Activated CD4-positive, alpha-beta T cell treated with anti-CD3 and anti-CD28 coated beads, Interleukin-10, Interleukin-2, amounts not matched to agents 100 ng/mL and 50 ng/mL, durations not matched to agents 16 hours and 8 hours (primary cell): ENCODE measurements at regions not wholly inside any gene's neighbourhood (a gene's known extent, or its start where the extent isn't known, plus 50 kb on each side); places are given as distances from the start of the nearest gene placed in this dataset.
"Not testable (repeated sequence)": the region's sequence is repeated elsewhere in the genome, so short reads cannot be mapped to it uniquely, and the experiment has no call there.

Experiments used
- DNase-seq: peaks from one replicate; pipeline ENCODE4 v3.0.0-alpha.2; 2020

DNA sequence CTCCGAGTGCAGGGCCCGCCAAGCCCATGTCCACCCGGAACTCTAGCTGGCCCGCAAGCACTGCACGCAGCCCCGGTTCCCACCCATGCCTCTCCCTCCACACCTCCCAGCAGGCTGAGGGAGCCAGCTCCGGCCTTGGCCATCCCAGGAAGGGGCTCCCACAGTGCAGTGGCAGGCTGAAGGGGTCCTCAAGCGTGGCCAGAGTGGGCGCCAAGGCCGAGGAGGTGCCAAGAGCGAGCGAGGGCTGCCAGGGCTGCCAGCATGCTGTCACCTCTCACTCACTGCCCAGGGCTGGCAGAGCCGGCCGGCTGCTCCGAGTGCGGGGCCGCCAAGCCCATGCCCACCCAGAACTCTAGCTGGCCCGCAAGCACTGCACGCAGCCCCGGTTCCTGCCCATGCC, 75.5 kb upstream of the TBC1D5 start:
- DNase-seq = not testable (repeated sequence)

DNA sequence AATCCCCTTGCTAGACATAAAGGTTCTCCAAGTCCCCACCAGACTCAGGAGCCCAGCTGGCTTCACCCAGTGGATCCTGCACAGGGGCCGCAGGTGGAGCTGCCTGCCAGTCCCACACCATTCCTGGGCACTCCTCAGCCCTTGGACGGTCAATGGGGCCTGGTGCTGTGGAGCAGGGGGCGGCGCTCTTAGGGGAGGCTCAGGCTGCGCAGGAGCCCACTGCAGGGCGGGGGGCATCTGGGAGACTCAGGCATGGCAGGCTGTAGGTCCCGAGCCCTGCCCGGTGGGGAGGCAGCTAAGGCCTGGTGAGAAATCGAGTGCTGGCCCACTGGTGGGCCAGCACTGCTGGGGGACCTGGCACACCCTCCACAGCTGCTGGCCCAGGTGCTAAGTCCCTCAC, 75.1 kb upstream of the TBC1D5 start:
- DNase-seq = no peak

DNA sequence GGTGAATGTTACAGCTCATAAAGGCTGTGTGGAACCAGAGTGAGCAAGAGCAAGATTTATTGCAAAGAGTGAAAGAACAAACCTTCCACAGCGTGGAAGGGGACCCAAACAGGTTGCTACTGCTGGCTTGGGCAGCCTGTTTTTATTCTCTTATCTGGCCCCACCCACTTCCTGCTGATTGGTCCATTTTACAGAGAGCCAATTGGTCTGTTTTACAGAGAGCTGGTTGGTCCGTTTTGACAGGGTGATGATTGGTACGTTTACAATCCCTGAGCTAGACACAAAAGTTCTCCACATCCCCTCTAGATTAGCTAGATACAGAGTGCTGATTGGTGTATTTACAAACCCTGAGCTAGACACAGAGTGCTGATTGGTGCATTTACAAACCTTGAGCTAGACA, 74.4 kb upstream of the TBC1D5 start:
- DNase-seq = not testable (repeated sequence)

DNA sequence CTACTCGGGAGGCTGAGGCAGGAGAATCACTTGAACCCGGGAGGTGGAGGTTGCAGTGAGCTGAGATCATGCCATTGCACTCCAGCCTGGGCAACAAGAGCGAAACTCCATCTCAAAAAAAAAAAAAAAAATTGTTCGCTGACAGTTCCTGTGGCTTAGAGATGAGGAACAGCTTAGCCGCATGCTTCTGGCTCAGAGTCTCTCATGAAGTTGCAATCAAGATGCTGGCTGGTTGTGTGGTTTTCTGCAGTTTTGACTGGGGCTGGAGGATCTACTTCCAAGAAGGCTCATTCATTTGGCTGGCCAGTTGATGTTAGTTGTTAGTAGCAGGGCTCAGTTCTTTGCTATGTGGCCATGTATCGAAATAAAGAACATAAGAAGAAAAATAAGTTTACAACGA, 69.9 kb upstream of the TBC1D5 start:
- DNase-seq = not testable (repeated sequence)

DNA sequence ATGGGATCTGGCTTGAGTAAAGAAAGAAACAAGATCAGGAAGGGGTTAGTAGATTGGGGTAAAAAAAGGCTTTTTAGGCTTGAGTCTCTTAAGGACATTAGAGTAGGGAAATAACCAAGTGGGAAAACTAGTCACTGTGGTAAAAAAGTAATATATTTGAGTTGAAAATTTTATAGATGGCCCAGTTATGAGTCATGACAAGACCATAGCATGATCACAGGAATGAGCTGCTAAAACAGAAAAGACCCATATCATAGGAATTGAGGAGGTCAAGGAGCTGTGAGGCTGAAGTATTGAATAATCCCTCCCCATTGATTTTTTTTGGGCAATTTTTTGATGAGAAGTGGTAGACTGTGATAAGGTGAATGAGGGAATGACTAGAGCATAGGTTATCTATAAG, 69.2 kb upstream of the TBC1D5 start:
- DNase-seq = no peak

- DNase-seq = no peak
Observed at GRCh38 chr3:17810759-17811158, 68.3 kb upstream of the TBC1D5 start.

- no peak for DNase-seq
Observed at GRCh38 chr3:17808994-17809393, 66.6 kb upstream of the TBC1D5 start.

- no peak for DNase-seq
Observed at GRCh38 chr3:17806876-17807275, 64.4 kb upstream of the TBC1D5 start.

DNA sequence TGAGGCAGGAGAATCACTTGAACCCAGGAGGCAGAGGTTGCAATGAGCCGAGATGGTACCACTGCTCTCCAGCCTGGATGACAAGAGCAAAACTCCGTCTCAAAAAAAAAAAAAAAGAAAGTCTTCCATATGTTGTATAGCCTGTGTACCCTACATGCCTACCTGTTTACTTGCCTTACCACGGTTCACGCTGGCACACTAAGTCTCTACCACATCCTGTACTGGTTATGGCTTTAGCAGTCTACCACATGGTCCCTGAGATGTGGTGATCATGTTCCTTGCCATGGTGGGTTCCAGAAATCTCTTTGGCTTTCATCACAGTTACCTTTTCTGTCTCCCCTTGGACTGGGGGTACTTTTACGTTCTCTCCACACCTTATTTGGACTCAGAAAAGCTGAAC, 63.8 kb upstream of the TBC1D5 start:
- DNase-seq = no peak

DNA sequence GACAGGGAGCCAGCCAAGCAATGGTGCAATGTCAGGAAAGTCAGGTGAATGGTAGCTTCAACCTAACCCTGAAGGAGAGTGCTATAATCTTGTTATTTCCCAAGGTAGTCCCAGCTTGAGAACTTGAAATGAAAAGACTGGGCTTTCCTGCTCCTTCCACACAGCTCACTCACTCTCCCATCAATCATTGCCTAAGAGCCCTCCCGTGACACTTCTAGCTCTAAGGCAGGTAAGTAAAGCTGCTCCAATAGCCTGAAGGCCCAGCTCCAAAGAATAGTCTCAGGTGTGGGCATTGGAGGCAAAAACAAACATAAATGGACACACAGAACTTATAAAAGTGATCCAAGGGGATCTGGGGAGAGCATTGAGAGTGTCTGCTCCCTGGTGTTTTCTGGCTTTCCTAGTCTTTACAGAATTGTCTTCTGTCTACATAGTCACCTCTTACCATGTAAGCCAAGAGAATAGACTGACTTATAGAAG, 63.1 kb upstream of the TBC1D5 start:
- no peak for DNase-seq

DNA sequence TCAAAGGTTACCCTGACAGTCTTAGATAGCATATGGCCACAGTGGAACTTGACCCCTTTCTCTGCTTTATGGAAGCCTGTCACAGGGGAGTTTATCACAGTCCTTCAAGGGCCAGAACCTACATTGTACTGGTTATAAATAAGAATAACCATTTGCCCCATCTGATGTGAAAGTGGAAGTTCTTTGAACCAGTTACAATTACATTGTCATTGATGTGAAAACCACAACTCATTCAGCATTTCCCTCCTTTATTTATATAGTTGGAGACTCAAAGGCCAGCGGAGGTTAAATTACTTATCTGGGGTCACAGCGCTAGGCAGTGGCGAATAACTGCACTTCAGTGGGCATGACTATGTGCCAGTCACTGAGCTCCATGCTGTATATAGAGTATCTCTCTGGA, 60.5 kb upstream of the TBC1D5 start:
- no peak for DNase-seq

DNA sequence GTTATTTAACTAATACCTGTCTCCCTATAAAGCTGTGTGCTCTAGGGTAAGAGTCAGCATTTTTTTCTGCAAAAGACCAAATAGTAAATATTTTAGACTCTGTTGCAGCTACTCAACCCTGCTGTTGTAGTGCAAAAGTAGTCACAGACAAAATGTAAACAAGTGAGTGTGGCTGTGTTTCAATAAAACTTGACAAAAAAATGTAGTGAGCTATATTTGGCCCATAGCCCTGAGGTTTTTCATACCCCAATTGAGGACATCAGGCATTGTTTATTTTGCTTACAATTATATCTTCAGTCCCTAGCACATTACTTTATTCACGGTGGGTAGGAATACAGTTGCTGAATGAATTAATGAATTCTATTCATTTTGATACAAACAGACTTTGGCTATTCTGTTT, 58.7 kb upstream of the TBC1D5 start:
- DNase-seq = no peak

DNA sequence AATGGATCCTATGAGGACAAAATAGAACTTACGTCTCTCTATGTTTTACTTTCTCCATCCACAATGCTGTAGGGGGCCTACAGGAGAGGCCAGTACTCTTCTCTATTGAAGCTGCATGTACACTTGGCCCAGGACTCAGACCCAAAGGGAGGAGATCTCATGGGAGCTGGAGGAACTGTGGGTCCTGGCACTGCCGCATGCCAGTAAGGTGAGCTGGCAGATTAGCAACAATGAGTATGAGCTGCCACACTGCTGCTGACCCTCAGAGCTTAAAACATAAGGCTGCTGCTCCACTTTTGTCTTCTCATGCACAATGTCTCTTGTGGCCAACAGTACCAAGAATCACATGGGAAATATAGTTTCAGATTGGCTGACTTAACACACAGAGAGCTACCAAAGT, 57.8 kb upstream of the TBC1D5 start:
- DNase-seq = no peak

DNA sequence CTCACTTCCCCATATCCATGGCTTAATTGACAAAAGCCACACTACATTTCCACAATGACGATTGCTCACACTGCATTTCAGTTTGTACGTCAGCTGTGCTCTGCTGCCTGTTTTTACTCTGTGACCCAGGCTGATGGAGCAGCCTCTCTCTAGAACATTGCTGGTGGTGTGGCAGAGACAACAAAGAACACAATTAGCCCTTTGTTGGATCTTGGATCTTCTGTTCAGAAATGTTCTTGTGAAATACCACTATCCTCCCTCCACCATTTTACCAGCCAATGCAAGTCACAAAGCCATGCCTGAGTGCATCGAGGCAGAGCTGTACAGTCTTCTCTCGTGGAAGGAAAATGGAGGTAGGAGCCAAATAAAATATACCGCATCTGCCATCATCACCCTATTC, 56.9 kb upstream of the TBC1D5 start:
- no peak for DNase-seq

GRCh38 chr3:17798000-17798399, 55.6 kb upstream of the TBC1D5 start:
- no peak for DNase-seq

DNA sequence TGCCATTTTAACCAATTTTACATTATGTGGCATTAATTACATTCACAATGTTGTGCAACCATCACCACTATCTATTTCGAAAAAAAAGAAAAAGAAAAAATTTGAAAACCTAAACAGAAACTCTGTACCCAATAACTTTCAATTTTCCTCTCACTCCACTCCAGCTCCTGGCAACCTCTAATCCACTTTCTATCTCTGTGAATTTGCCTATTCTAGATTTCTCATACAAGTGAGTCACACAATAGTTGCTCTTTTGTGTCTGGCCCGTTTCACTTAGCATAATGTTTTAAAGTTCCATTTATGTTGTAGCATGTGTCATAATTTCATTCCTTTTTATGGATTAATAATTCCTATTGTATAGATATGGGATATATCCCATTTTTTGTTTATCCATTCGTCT, 53.3 kb upstream of the TBC1D5 start:
- no peak for DNase-seq

- no peak for DNase-seq
Observed at GRCh38 chr3:17795280-17795679, 52.8 kb upstream of the TBC1D5 start.

GRCh38 chr3:17793542-17794195, 51.2 kb upstream of the TBC1D5 start:
- DNase-seq = no peak
